C4-2B (cell line): ENCODE measurements at regions not wholly inside any gene's neighbourhood (a gene's known extent, or its start where the extent isn't known, plus 50 kb on each side); places are given as distances from the start of the nearest gene placed in this dataset.

ENCODE experiments used
- CTCF ChIP-seq: fragments of 450-650 bp; conservative IDR thresholded peaks from 2 replicates; pipeline ENCODE4 v1.5.1; 2017; ENCODE audit warnings: mild to moderate bottlenecking
- ZFX ChIP-seq: fragments of 450-650 bp; IDR thresholded peaks from 2 replicates; pipeline ENCODE4 v1.6.1; 2017

- TF ChIP-seq CTCF (no peak), ZFX (no peak)
These were observed 1093.5 kb downstream of the RPIA start for GRCh38 chr2:89784960-89785359.
